HEK293T (cell line): ENCODE measurements at regions not wholly inside any gene's neighbourhood (a gene's known extent, or its start where the extent isn't known, plus 50 kb on each side); places are given as distances from the start of the nearest gene placed in this dataset.

Experiments used
- CTCF ChIA-PET: fragments of 350-600 bp; formaldehyde crosslinking; extraction: SDS; loops from one replicate; lab custom pipeline; 2021; ENCODE audit warnings: antibody characterized with exemption, inconsistent platforms; lab: Yijun Ruan, JAX
- POLR2A ChIA-PET: fragments of 350-600 bp; formaldehyde crosslinking; extraction: SDS; loops from one replicate; lab custom pipeline; 2020; ENCODE audit warnings: antibody characterized with exemption, inconsistent platforms; lab: Yijun Ruan, JAX
- DNase-seq: peaks from one replicate; pipeline ENCODE4 v3.0.0; 2012; ENCODE audit warnings: mixed read lengths; ENCODE audit errors: extremely low spot score
- ARNT ChIP-seq: fragments of 450-650 bp; IDR thresholded peaks from 2 replicates; pipeline ENCODE4 v1.6.1; 2017; ENCODE audit warnings: mild to moderate bottlenecking
- BHLHE40 ChIP-seq: fragments of 450-650 bp; IDR thresholded peaks from 2 replicates; pipeline ENCODE4 v1.6.1; 2016; ENCODE audit warnings: mild to moderate bottlenecking, moderate library complexity, borderline replicate concordance
- CTBP1 ChIP-seq: fragments of 450-650 bp; IDR thresholded peaks from 2 replicates; pipeline ENCODE4 v1.6.1; 2016; ENCODE audit warnings: borderline replicate concordance
- ELF4 ChIP-seq: fragments of 450-650 bp; IDR thresholded peaks from 2 replicates; pipeline ENCODE4 v1.6.1; 2017; ENCODE audit warnings: antibody characterized with exemption
- FOXA1 ChIP-seq: fragments of 450-650 bp; IDR thresholded peaks from 2 replicates; pipeline ENCODE4 v1.6.1; 2016; ENCODE audit warnings: mild to moderate bottlenecking
- FOXK2 ChIP-seq: fragments of 450-650 bp; IDR thresholded peaks from 2 replicates; pipeline ENCODE4 v1.6.1; 2016; ENCODE audit warnings: mild to moderate bottlenecking
- FOXM1 ChIP-seq: fragments of 450-650 bp; IDR thresholded peaks from 2 replicates; pipeline ENCODE4 v1.6.1; 2017; ENCODE audit warnings: mild to moderate bottlenecking, borderline replicate concordance
- HDGF ChIP-seq: fragments of 450-650 bp; IDR thresholded peaks from 2 replicates; pipeline ENCODE4 v1.6.1; 2017; ENCODE audit warnings: antibody characterized with exemption, borderline replicate concordance
- L3MBTL2 ChIP-seq: fragments of 450-650 bp; conservative IDR thresholded peaks from 2 replicates; pipeline ENCODE4 v1.6.1; 2016; ENCODE audit warnings: mild to moderate bottlenecking
- LEF1 ChIP-seq: fragments of 450-650 bp; IDR thresholded peaks from 2 replicates; pipeline ENCODE4 v1.6.1; 2017; ENCODE audit warnings: mild to moderate bottlenecking, borderline replicate concordance
- NFRKB ChIP-seq: fragments of 450-650 bp; IDR thresholded peaks from 2 replicates; pipeline ENCODE4 v1.6.1; 2016; ENCODE audit warnings: mild to moderate bottlenecking, moderate library complexity
- SP1 ChIP-seq: fragments of 450-650 bp; IDR thresholded peaks from 2 replicates; pipeline ENCODE4 v1.6.1; 2017
- SUZ12 ChIP-seq: fragments of 450-650 bp; IDR thresholded peaks from 2 replicates; pipeline ENCODE4 v1.6.1; 2016; ENCODE audit warnings: mild to moderate bottlenecking
- TARDBP ChIP-seq: fragments of 450-650 bp; IDR thresholded peaks from 2 replicates; pipeline ENCODE4 v1.6.1; 2016
- ZNF384 ChIP-seq: fragments of 450-650 bp; IDR thresholded peaks from 2 replicates; pipeline ENCODE4 v1.6.1; 2016
- TF ChIP-seq, protein P1 (sequence below): fragments of 450-650 bp; IDR thresholded peaks from 2 replicates; pipeline ENCODE4 v1.6.1; 2016

DNA sequence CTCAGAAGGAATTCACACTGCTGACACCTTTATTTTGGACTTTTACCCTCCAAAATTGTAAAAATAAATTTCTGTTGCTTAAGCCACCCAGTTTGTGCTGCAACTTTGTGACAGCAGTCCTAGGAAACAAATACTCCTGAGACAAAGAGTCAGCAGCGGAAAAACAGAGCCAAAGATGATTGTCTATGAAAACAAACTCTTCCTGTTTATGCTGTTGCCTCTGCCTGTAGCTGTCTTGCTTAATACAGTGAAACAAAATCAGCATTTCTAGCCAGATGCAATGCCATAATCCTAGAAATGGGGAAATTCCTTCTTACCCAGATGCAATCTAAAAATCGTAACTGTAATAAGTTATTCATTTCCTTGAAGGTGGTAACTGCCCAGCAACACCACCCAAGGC lies 387.5 kb upstream of the ATP11B start:
- no peak for TF ChIP-seq CTBP1
- TF ChIP-seq ELF4 = no peak
- TF ChIP-seq TARDBP = no peak
- no peak for TF ChIP-seq SP1
- TF ChIP-seq FOXA1 = no peak
- no peak for TF ChIP-seq LEF1
- TF ChIP-seq HDGF = no peak
- no peak for TF ChIP-seq FOXM1
- no peak for TF ChIP-seq NFRKB
- TF ChIP-seq L3MBTL2 = no peak
- ChIA-PET POLR2A (no interaction called here), CTCF (no interaction called here)
- no peak for DNase-seq

DNA sequence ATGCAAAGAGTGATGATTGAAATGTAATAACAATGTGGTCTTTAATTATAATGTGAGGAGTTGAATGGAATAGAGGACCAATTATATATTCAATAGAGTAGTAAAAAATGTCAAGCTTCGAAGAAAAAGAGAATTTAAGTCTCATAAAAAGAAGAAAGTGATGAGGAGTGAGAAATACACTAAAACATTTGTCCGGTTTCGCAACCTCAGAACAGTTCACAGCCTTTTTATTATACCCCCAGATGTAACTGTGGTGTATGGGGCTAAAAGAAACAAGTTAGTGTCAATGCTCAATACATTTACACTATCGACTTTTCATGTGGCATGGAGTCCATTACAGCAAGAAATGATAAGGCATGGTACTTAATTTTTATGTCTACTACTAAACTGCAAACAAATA lies 386.5 kb upstream of the ATP11B start:
- TF ChIP-seq, protein P1, sequence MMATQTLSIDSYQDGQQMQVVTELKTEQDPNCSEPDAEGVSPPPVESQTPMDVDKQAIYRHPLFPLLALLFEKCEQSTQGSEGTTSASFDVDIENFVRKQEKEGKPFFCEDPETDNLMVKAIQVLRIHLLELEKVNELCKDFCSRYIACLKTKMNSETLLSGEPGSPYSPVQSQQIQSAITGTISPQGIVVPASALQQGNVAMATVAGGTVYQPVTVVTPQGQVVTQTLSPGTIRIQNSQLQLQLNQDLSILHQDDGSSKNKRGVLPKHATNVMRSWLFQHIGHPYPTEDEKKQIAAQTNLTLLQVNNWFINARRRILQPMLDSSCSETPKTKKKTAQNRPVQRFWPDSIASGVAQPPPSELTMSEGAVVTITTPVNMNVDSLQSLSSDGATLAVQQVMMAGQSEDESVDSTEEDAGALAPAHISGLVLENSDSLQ = no peak
- no peak for TF ChIP-seq ARNT
- TF ChIP-seq ZNF384 = no peak
- no peak for TF ChIP-seq NFRKB
- TF ChIP-seq TARDBP = no peak
- TF ChIP-seq L3MBTL2 = no peak
- no peak for TF ChIP-seq BHLHE40
- TF ChIP-seq FOXK2 = no peak
- TF ChIP-seq CTBP1 = no peak
- TF ChIP-seq SUZ12 = no peak
- TF ChIP-seq FOXM1 = no peak
- CTCF ChIA-PET = no interaction called here
- no peak for DNase-seq
- POLR2A ChIA-PET = no interaction called here

DNA sequence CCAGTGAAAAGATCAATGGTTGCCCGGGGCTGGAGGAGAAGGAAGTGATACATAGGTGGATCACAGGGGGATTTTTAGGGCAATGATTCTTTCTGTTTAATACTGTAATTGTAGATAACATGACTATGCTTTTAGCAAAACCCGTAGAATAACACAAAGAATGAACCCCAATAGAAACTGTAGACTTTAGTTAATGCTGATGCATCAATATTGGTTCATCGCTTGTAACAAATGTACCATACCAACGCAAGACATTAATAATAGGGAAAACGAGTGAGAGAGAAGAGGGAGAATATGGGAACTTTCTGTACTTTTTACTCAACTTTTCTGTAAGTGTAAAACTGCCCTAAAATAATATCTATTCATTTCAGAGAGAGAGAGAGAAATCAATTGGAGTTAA lies 383.3 kb upstream of the ATP11B start:
- CTCF ChIA-PET = no interaction called here
- POLR2A ChIA-PET = no interaction called here
- TF ChIP-seq SUZ12 (no peak), L3MBTL2 (no peak), SP1 (no peak), LEF1 (no peak), ZNF384 (no peak), ELF4 (no peak), TARDBP (no peak), FOXK2 (no peak), BHLHE40 (no peak), ARNT (no peak), FOXA1 (no peak), FOXM1 (no peak), CTBP1 (no peak), NFRKB (no peak), HDGF (no peak)
- TF ChIP-seq, protein P1 = no peak
- no peak for DNase-seq

DNA sequence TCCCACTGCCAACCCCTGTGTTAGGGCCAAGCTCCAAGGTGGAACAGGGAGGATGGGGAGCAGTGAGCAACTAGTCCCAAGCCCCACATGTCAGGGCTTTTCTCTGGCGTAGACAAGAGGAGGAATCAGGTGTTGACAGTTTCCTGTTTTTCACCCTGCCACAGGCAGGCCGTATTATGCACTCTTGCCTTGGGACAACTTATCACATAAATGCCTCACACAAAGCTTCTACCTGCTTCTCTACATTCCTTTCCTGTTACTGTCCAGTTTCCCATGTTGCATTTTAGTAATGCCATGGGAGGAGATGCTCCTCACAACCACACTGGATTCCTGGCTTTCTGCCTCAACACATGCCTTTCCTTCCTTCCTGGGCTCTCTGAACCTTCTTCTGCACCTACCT lies 381.2 kb upstream of the ATP11B start:
- CTCF ChIA-PET = no interaction called here
- POLR2A ChIA-PET = no interaction called here
- no peak for TF ChIP-seq HDGF
- no peak for TF ChIP-seq FOXA1
- no peak for TF ChIP-seq ARNT
- no peak for TF ChIP-seq NFRKB
- TF ChIP-seq SP1 = no peak
- TF ChIP-seq TARDBP = no peak
- TF ChIP-seq, protein P1 = no peak
- no peak for TF ChIP-seq FOXM1
- no peak for TF ChIP-seq ZNF384
- TF ChIP-seq L3MBTL2 = no peak
- TF ChIP-seq CTBP1 = no peak
- no peak for TF ChIP-seq ELF4
- TF ChIP-seq FOXK2 = no peak
- TF ChIP-seq LEF1 = no peak
- TF ChIP-seq BHLHE40 = no peak
- TF ChIP-seq SUZ12 = no peak
- no peak for DNase-seq

DNA sequence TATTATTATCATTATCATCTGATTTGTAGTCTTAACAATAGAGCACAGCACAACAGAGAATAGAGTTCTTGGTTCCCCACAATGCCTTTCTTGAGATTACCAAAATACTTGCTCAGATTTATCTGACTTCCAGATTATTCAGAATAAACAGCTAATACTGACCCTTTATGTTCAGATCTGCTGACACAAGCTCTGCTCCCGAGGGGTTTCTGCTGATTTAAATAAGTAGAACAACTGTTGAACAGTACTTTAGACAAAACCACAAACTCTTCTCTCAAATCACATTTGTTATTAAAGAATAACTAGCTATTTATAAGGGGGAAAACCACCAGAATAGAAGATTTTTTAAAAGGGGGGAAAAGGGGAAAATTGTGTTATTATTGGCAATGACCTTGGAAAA lies 380.2 kb upstream of the ATP11B start:
- POLR2A ChIA-PET = no interaction called here
- CTCF ChIA-PET = no interaction called here
- TF ChIP-seq FOXK2 (no peak), TARDBP (no peak), SP1 (no peak), ZNF384 (no peak), NFRKB (no peak), SUZ12 (no peak), ELF4 (no peak), FOXM1 (no peak), FOXA1 (no peak), L3MBTL2 (no peak), BHLHE40 (no peak)
- DNase-seq = no peak

DNA sequence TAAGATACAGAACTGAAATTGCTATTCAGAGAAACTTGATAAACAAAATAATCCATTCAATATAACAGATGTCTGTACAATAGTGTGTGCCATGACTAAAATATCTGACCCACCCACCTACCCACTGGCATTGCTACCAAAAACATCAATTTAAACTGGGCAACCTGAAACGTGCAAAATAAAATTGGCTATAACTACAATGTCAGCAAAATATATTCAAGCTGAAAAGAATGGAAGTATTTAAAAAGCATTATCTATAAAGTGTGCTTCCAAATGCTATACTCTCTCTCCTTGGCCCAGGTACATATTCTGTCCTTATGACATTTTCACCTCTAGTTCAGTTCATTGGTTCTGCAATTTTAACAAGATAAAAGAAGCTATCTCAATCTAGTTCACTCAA lies 379.6 kb upstream of the ATP11B start:
- TF ChIP-seq ARNT = no peak
- TF ChIP-seq, protein P1 = no peak
- TF ChIP-seq FOXM1 = no peak
- no peak for TF ChIP-seq HDGF
- CTCF ChIA-PET = no interaction called here
- DNase-seq = no peak
- POLR2A ChIA-PET = no interaction called here
